GM13977 (cell line): ENCODE measurements at regions not wholly inside any gene's neighbourhood (a gene's known extent, or its start where the extent isn't known, plus 50 kb on each side); places are given as distances from the start of the nearest gene placed in this dataset.

ENCODE experiments used
- DNase-seq: peaks from one replicate; pipeline ENCODE4 v3.0.0; 2012; ENCODE audit warnings: low spot score
- CTCF ChIP-seq: IDR thresholded peaks from 2 replicates; pipeline ENCODE4 v1.5.1; 2012; ENCODE audit warnings: mild to moderate bottlenecking, control low read depth; ENCODE audit not compliant: insufficient read depth; ENCODE audit errors: extremely low read depth, missing control alignments
- in situ Hi-C: fragments of 300-500 bp; cut with MboI; formaldehyde crosslinking; loops from one replicate; pipeline ENCODE4 v1.12.0; 2022; ENCODE audit warnings: low sequenced_read_pairs, low pct_unique_long_range_greater_than_20kb, mixed read lengths, inconsistent platforms; ENCODE audit not compliant: unreplicated experiment

GRCh38 chr18:67924656-67925055, 408.1 kb upstream of the DSEL start:
- DNase-seq, result no peak
- in situ Hi-C loops, result no loop called here
- TF ChIP-seq CTCF, result no peak

GRCh38 chr18:67919316-67919715, 402.8 kb upstream of the DSEL start:
- TF ChIP-seq CTCF, result no peak
- no peak for DNase-seq
- in situ Hi-C loops, result no loop called here

- no peak for TF ChIP-seq CTCF
- in situ Hi-C loops, result no loop called here
- DNase-seq, result no peak
Measured at GRCh38 chr18:67916097-67916496, 399.6 kb upstream of the DSEL start.

- no peak for DNase-seq
- in situ Hi-C loops, result no loop called here
Measured at GRCh38 chr18:67913040-67913439, 396.5 kb upstream of the DSEL start.

GRCh38 chr18:67901573-67901972, 385.1 kb upstream of the DSEL start:
- TF ChIP-seq CTCF, result no peak
- no peak for DNase-seq
- in situ Hi-C loops, result no loop called here

More at GRCh38 chr18:67913040-67913439, 396.5 kb upstream of the DSEL start:
- no peak for TF ChIP-seq CTCF

GRCh38 chr18:67896451-67896850, 379.9 kb upstream of the DSEL start:
- DNase-seq, result no peak
- in situ Hi-C loops, result no loop called here
- TF ChIP-seq CTCF, result no peak

GRCh38 chr18:67893916-67894315, 377.4 kb upstream of the DSEL start:
- in situ Hi-C loops, result no loop called here
- DNase-seq, result no peak
- TF ChIP-seq CTCF, result no peak
